Ishikawa (cell line): ENCODE measurements at regions not wholly inside any gene's neighbourhood (a gene's known extent, or its start where the extent isn't known, plus 50 kb on each side); places are given as distances from the start of the nearest gene placed in this dataset.

ENCODE experiments used
- CEBPB ChIP-seq: IDR thresholded peaks from 2 replicates; pipeline ENCODE4 v1.6.1; 2012
- CREB1 ChIP-seq: IDR thresholded peaks from 2 replicates; pipeline ENCODE4 v1.6.1; 2012; ENCODE audit warnings: low read depth
- EGR1 ChIP-seq: IDR thresholded peaks from 2 replicates; pipeline ENCODE4 v1.6.1; 2012
- EP300 ChIP-seq: IDR thresholded peaks from 2 replicates; pipeline ENCODE4 v1.6.1; 2012; ENCODE audit warnings: borderline replicate concordance
- FOXM1 ChIP-seq: IDR thresholded peaks from 2 replicates; pipeline ENCODE4 v1.6.1; 2012; ENCODE audit warnings: low read depth, borderline replicate concordance
- MAX ChIP-seq: IDR thresholded peaks from 2 replicates; pipeline ENCODE4 v1.6.1; 2012
- NFIC ChIP-seq: IDR thresholded peaks from 2 replicates; pipeline ENCODE4 v1.6.1; 2012
- RAD21 ChIP-seq: IDR thresholded peaks from 2 replicates; pipeline ENCODE4 v1.6.1; 2012; ENCODE audit warnings: low read depth
- REST ChIP-seq: IDR thresholded peaks from 2 replicates; pipeline ENCODE4 v1.6.1; 2012; ENCODE audit warnings: low read depth, mild to moderate bottlenecking
- TAF1 ChIP-seq: IDR thresholded peaks from 2 replicates; pipeline ENCODE4 v1.6.1; 2012; ENCODE audit warnings: low read depth, mild to moderate bottlenecking
- TCF12 ChIP-seq: IDR thresholded peaks from 2 replicates; pipeline ENCODE4 v1.6.1; 2012; ENCODE audit warnings: low read depth
- TEAD4 ChIP-seq: IDR thresholded peaks from 2 replicates; pipeline ENCODE4 v1.6.1; 2012
- USF1 ChIP-seq: IDR thresholded peaks from 2 replicates; pipeline ENCODE4 v1.6.1; 2012
- YY1 ChIP-seq: IDR thresholded peaks from 2 replicates; pipeline ENCODE4 v1.6.1; 2012; ENCODE audit warnings: low read depth
- ZBTB7A ChIP-seq: IDR thresholded peaks from 2 replicates; pipeline ENCODE4 v1.6.1; 2012; ENCODE audit warnings: low read depth

GRCh38 chr18:30601541-30601940 is 441.0 kb downstream of the DSC3 start:
- no peak for TF ChIP-seq EP300
- TF ChIP-seq EGR1, result no peak

GRCh38 chr18:30597202-30597601 is 445.3 kb downstream of the DSC3 start:
- no peak for TF ChIP-seq TEAD4
- no peak for TF ChIP-seq YY1
- TF ChIP-seq MAX, result no peak
- TF ChIP-seq TAF1, result no peak
- TF ChIP-seq USF1, result no peak
- no peak for TF ChIP-seq EGR1
- TF ChIP-seq REST, result no peak
- no peak for TF ChIP-seq TCF12
- TF ChIP-seq RAD21, result no peak
- TF ChIP-seq CREB1, result no peak
- no peak for TF ChIP-seq NFIC
- TF ChIP-seq CEBPB, result no peak
- TF ChIP-seq FOXM1, result no peak
- TF ChIP-seq ZBTB7A, result no peak
- no peak for TF ChIP-seq EP300

- TF ChIP-seq FOXM1, result no peak
- no peak for TF ChIP-seq RAD21
- TF ChIP-seq REST, result no peak
- no peak for TF ChIP-seq ZBTB7A
- TF ChIP-seq TCF12, result no peak
- no peak for TF ChIP-seq EP300
- no peak for TF ChIP-seq EGR1
- no peak for TF ChIP-seq NFIC
- TF ChIP-seq TEAD4, result no peak
- no peak for TF ChIP-seq CREB1
- no peak for TF ChIP-seq TAF1
- TF ChIP-seq CEBPB, result no peak
These were observed 445.9 kb downstream of the DSC3 start for GRCh38 chr18:30596635-30597034.

GRCh38 chr18:30595942-30596341 is 446.6 kb downstream of the DSC3 start:
- TF ChIP-seq CREB1 (no peak), EP300 (no peak), USF1 (no peak), RAD21 (no peak), FOXM1 (no peak), ZBTB7A (no peak), TAF1 (no peak), MAX (no peak), NFIC (no peak), YY1 (no peak), EGR1 (no peak), REST (no peak), CEBPB (no peak), TCF12 (no peak), TEAD4 (no peak)

GRCh38 chr18:30591462-30591861 is 451.1 kb downstream of the DSC3 start:
- TF ChIP-seq EP300, result no peak
- no peak for TF ChIP-seq YY1
- no peak for TF ChIP-seq TCF12
- TF ChIP-seq ZBTB7A, result no peak
- TF ChIP-seq CREB1, result no peak
- TF ChIP-seq TAF1, result no peak
- TF ChIP-seq EGR1, result no peak
- TF ChIP-seq REST, result no peak
- TF ChIP-seq NFIC, result no peak
- no peak for TF ChIP-seq USF1
- no peak for TF ChIP-seq CEBPB
